ENCODE measurements at regions not wholly inside any gene's neighbourhood (a gene's known extent, or its start where the extent isn't known, plus 50 kb on each side); places are given as distances from the start of the nearest gene placed in this dataset.

GRCh38 chr4:175871774-175872405 lies 59.8 kb upstream of the GPM6A start:
- no peak for DNase-seq

DNA sequence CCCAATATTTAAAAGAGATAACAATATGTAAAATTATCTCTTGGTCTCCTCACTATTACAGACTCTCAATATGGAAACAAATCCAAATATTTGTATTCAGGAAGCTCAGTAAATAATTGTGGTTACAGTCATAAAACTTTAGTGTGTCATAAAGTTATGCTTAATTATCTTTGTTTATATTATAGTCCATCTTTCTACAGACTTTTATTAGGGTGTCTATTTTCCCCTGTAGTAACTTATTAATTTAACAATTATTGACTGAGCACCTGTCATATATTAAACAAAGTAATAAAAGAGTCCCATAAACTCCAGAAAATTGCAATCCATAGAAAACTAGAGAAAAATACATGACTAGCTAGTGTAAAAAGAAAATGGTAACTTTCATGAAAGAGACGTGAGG lies 61.6 kb upstream of the GPM6A start:
- no peak for DNase-seq

- no peak for DNase-seq
Observed at GRCh38 chr4:175874306-175874705, 62.2 kb upstream of the GPM6A start.

DNA sequence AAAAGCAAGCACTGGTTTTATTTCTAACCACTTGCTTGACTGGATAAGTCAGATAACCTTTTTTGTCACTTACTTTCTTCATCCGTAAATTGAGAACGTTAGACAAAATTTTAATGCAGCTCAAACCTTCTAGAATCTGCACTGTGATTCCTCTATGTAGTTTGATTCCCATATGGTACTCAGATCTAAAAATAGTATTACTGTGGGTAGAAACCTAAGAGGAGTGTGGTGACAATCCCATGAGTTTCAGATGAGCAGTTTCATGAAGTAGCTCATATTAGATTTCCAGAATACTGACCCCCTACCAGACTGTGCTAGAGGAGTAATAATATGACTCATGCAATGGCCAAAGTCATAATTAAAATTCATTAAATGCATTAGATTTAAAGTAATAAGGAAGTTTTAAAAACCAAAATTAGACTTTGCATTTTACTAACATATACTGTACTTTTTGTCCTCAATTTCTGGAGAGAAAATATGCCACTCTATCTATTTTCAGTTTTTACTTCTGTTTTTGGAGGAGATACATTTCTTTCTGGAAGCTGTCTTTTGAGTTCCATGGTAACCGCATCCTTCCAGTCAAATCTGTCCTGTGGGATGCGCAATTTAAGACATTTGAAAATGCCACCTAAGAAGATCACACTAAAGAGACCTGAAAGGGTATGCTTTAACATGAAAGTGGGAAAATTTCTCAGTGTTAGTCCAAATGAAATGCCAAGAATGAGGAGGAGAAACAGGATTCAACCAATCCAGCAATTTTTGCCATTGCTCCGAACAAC lies 64.1 kb upstream of the GPM6A start:
- no peak for DNase-seq

DNA sequence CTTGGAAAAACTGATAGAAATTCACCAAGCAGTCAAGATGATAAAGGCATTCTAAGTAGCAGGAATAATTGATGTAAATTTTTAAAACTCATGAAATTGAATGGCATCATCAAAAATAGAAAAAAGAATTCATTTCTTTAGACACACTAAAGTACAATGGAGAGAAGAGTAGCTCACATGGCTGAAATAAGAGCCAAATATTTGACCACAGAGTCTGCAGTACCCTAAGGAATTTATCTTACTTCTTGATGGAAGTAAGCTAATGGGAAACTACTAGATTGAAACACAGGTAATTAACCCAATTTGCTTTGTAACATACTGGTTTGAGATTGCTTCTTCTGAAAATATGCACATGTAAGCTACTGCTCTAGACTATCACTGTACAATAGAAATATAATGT lies 70.8 kb upstream of the GPM6A start:
- no peak for DNase-seq

DNA sequence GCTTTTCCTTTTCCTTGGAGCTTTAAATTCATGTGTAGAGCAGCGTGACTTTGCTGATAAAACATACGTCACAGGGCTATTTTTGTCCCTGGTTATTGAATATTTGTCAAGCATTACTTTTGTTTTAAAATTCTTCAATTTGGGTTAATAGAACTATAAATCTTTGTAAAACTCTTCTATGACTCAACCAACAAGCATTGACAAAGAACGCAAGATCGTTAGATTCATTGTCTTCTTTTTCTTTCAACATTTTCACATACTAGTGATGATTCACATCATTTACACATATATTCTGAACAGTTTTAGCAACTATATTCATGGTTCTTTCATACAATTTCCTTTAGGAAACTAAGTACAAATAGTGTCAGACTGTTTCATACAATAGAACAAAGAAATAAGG lies 72.0 kb upstream of the GPM6A start:
- no peak for DNase-seq

GRCh38 chr4:175891231-175891630 lies 79.2 kb upstream of the GPM6A start:
- no peak for DNase-seq

DNA sequence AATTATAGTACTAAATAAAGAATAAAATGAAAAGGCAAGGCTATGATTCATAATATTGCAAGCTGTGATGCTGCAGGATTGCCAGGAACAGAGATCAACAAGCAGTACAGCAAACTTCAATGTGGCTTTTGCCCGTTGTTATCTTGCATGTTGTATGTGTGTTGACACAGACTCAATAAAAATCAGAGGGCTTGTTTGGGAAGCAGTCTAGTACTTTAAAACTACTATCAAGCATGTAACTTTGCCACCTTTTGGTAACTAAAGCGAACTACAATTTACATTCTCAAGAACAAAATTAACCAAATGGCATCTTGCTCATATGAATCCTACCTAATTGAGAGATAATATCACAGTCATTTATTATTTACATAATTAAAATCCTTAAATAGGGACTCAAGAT lies 79.8 kb upstream of the GPM6A start:
- peak; percentile 4 for DNase-seq

- DNase-seq, result no peak
Observed at GRCh38 chr4:175905925-175906324, 93.9 kb upstream of the GPM6A start.

DNA sequence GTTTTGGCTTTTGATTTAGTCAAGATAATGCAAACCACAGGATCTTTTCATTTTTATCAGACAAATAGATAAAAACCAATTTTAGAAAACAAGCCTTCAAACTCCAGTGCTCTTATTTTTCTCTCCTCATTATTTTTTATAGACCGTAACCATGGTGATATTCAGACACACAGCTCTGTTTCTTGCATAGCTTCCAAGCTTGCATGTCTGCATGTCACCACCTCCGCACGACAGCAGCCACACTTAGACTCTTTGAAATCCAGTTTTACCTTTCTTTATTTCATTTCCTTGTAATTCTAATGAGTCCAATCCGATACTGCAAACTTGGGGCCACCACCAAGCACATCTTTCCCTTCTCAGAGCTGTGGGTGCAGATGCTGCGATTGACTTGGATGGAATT lies 94.3 kb upstream of the GPM6A start:
- DNase-seq, result no peak

GRCh38 chr4:175910700-175911099 lies 98.6 kb upstream of the GPM6A start:
- DNase-seq, result no peak

GRCh38 chr4:175916626-175917351 lies 104.7 kb upstream of the GPM6A start:
- DNase-seq, result no peak

DNA sequence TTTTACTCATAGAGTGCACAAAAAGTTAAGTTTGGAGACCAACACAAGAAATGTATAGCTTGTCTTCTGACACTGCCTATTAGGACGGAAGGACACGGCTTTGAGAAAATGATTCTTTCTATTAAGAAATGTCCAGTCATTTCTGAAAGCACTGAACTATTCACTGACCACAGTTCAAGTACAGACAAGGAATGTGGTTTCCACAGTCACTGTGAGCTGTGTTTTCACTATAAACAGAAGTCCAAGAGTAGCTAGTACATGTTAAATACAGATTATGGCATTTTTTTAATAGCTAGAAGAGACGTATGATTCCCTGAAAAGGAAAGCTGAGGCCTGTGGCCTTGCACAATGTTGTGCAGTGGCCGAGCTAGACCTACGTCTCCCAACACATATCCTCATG lies 115.1 kb upstream of the GPM6A start:
- no peak for DNase-seq

GRCh38 chr4:175929441-175929840 lies 117.4 kb upstream of the GPM6A start:
- no peak for DNase-seq

DNA sequence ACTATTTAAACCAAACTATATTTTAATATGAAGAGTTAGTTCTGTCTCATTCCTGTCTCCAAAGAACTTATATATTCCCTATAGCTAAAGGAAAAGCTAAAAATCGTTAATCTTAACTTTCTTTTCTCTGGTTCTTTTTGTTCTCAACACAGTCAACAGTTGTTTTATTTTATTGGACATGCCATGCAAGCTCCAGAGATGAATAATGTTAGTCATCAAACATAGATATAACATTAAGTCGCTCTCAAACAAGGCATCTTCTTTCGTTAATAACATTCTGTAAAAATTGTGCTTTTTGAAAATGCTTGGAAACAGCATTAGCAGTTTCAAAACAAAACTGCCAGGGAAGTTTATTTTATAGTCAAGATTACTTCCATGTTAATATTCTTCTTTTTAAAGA lies 117.9 kb upstream of the GPM6A start:
- DNase-seq, result no peak

DNA sequence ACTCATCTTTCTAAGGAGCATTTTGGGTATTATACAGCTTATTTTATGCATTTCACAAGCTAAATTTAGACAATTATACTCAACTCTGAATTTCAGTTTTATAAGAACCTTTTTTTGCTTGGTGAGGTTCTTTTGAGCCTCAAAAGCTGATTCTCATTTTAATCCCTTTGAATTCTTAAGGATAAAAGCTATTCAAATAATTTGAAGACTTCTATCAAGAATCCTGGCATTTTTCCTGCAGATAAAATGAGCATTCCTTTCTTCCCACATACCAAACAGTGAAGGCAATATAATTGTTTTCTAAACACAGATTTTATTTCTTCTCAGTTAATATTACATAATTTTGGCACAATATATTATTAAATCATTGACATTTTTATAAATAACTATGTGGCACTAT lies 118.4 kb upstream of the GPM6A start:
- DNase-seq, result no peak

GRCh38 chr4:175932116-175932515 lies 120.1 kb upstream of the GPM6A start:
- no peak for DNase-seq

DNA sequence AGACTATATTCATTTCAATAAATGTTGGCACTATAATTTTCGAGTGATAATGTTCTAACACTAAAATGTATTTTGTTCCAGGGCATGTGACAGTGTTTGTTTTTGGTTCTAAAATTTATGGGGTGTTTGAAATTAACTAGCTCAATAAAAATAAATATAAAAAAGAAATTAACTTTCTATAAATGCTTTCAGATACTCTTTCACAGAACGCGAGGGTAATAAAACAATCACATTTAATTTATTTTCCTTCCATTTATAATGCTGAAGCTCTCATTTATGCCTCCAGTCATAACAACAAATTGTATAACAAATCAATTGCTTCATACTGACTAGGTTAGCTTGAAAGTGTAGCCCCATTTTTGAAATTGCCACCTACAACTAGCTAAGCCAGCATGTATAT lies 122.4 kb upstream of the GPM6A start:
- DNase-seq, result no peak

DNA sequence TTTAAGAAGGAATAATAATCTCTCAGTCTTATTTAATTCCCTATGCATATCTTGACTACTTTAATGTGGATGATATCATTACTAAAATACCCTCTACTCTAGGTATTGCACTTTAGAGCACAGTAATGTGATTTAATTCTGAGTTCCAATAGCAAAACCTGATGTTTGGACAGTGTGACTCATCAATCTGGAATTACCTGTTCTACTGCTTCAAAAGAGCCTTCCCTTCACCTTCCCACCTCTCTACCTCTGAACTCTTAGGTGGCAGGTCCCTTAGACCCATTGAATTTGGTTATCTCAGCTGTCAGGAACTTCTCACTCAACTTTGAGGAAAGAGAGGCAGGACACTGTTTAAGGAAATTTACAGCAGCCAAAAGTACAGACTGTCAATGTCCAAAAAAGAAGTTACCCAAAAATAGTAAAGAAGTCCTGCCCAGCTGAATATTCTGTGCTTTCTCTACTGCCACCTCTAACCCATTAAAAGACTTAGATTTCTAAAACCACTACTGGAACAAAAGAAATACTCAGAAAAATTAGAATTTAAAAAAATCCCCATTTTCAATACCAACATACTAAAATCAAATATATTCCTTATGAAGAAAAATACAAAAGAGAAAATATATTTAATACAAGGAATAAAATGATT lies 123.1 kb upstream of the GPM6A start:
- DNase-seq, result no peak

- no peak for DNase-seq
Observed at GRCh38 chr4:175944126-175944910, 121.3 kb upstream of the WDR17 start.

- peak; percentile 6 for DNase-seq
Observed at GRCh38 chr4:175946472-175947116, 119.0 kb upstream of the WDR17 start.

- peak; percentile 9 for DNase-seq
Observed at GRCh38 chr4:175947117-175947722, 118.4 kb upstream of the WDR17 start.
